PC-3 (cell line): ENCODE measurements at regions not wholly inside any gene's neighbourhood (a gene's known extent, or its start where the extent isn't known, plus 50 kb on each side); places are given as distances from the start of the nearest gene placed in this dataset.

Experiments used
- EZH2 ChIP-seq: fragments of 300-600 bp; sonication (generic); IDR thresholded peaks from one replicate; pipeline ENCODE4 v1.6.1; 2017; ENCODE audit warnings: antibody characterized with exemption, mild to moderate bottlenecking, low read length; ENCODE audit not compliant: unreplicated experiment
- EZH2phosphoT487 ChIP-seq: fragments of 300-600 bp; sonication (generic); IDR thresholded peaks from 2 replicates; pipeline ENCODE4 v1.6.1; 2018; ENCODE audit warnings: mild to moderate bottlenecking, antibody characterized with exemption, low read length, borderline replicate concordance
- TF ChIP-seq, protein P1 (sequence below): fragments of 300-600 bp; sonication (generic); conservative IDR thresholded peaks from 2 replicates; pipeline ENCODE4 v1.5.1; 2017; ENCODE audit warnings: antibody characterized with exemption, low read depth, mild to moderate bottlenecking, low read length

- TF ChIP-seq, protein P1, sequence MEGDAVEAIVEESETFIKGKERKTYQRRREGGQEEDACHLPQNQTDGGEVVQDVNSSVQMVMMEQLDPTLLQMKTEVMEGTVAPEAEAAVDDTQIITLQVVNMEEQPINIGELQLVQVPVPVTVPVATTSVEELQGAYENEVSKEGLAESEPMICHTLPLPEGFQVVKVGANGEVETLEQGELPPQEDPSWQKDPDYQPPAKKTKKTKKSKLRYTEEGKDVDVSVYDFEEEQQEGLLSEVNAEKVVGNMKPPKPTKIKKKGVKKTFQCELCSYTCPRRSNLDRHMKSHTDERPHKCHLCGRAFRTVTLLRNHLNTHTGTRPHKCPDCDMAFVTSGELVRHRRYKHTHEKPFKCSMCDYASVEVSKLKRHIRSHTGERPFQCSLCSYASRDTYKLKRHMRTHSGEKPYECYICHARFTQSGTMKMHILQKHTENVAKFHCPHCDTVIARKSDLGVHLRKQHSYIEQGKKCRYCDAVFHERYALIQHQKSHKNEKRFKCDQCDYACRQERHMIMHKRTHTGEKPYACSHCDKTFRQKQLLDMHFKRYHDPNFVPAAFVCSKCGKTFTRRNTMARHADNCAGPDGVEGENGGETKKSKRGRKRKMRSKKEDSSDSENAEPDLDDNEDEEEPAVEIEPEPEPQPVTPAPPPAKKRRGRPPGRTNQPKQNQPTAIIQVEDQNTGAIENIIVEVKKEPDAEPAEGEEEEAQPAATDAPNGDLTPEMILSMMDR, result no peak
- TF ChIP-seq EZH2 (no peak), EZH2phosphoT487 (no peak)
These were observed 358.5 kb downstream of the TFEC start for GRCh38 chr7:115672024-115672423.
